AG09319 (cell line): ENCODE measurements at regions not wholly inside any gene's neighbourhood (a gene's known extent, or its start where the extent isn't known, plus 50 kb on each side); places are given as distances from the start of the nearest gene placed in this dataset.
"Not testable (repeated sequence)": the region's sequence is repeated elsewhere in the genome, so short reads cannot be mapped to it uniquely, and the experiment has no call there.

Experiments used
- DNase-seq: peaks from one replicate; pipeline ENCODE4 v3.0.0-alpha.2; 2010; ENCODE audit warnings: low read depth; ENCODE audit errors: extremely low read depth
- CTCF ChIP-seq: IDR thresholded peaks from 2 replicates; pipeline ENCODE4 v1.5.1; 2011; ENCODE audit warnings: low read depth, mild to moderate bottlenecking, inconsistent platforms, low read length, moderate library complexity

GRCh38 chr4:104032896-104033295, 313.1 kb upstream of the TACR3 start:
- TF ChIP-seq CTCF = no peak
- no peak for DNase-seq

- no peak for TF ChIP-seq CTCF
These were observed 305.5 kb upstream of the TACR3 start for GRCh38 chr4:104025251-104025650.

GRCh38 chr4:104022831-104023230, 303.0 kb upstream of the TACR3 start:
- TF ChIP-seq CTCF = no peak
- DNase-seq = no peak

More at GRCh38 chr4:104025251-104025650, 305.5 kb upstream of the TACR3 start:
- DNase-seq = no peak

GRCh38 chr4:104022226-104022625, 302.4 kb upstream of the TACR3 start:
- no peak for TF ChIP-seq CTCF
- no peak for DNase-seq

- no peak for TF ChIP-seq CTCF
- no peak for DNase-seq
These were observed 300.9 kb upstream of the TACR3 start for GRCh38 chr4:104020641-104021040.

GRCh38 chr4:104017213-104017612, 297.4 kb upstream of the TACR3 start:
- TF ChIP-seq CTCF = no peak
- DNase-seq = no peak

- no peak for DNase-seq
- TF ChIP-seq CTCF = no peak
These were observed 295.9 kb upstream of the TACR3 start for GRCh38 chr4:104015680-104016079.

- no peak for DNase-seq
- TF ChIP-seq CTCF = no peak
These were observed 290.9 kb upstream of the TACR3 start for GRCh38 chr4:104010722-104011121.

- not testable (repeated sequence) for DNase-seq
These were observed 282.5 kb upstream of the TACR3 start for GRCh38 chr4:104002318-104002717.
